ENCODE measurements at regions not wholly inside any gene's neighbourhood (a gene's known extent, or its start where the extent isn't known, plus 50 kb on each side); places are given as distances from the start of the nearest gene placed in this dataset.
"Not testable (repeated sequence)": the region's sequence is repeated elsewhere in the genome, so short reads cannot be mapped to it uniquely, and the experiment has no call there.

DNA sequence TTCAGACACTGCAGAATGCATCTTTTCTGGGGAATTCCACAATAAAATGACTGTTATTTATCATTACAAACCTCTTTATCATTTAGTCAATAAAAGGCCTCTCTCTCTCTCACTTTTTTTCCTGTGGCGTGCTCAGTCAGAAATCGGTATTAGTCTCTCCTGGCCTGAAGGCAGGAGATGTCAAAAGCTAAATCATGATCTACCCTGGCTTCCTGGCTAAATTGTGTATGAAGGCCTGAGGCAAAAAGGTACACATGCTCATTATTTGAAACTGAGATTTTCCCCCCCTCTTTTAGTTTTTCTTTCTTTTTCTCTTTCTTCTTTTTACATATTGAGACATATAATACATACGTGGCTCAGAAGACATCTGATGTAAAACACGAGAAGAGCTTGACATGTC, 375.0 kb upstream of the SLC35B3 start:
- Histone ChIP-seq H3K4me1 (ENCODE audit: control insufficient read depth in 2 of 2, insufficient read depth in 2 of 2, low read length in 2 of 2) (no peaks in the 10 kb centered on the region), H3K36me3 (ENCODE audit: control insufficient read depth in 2 of 3, insufficient read depth in 3 of 3, low read length in 3 of 3) (no peaks in the 10 kb centered on the region), H3K27ac (ENCODE audit: low read depth, low read length) (no peak overlapping the region), H3K27me3 (ENCODE audit: control insufficient read depth in 2 of 2, insufficient read depth in 2 of 2, low read length in 2 of 2) (no peaks in the 10 kb centered on the region), H3K9me3 (ENCODE audit: control insufficient read depth in 2 of 3, low read length in 3 of 3) (no peaks in the 10 kb centered on the region), H3K4me3 (ENCODE audit: low read length) (no peak overlapping the region)
- ChIA-PET POLR2A (no interaction called here), CTCF (no interaction called here)
- no peak for ATAC-seq
- Mint-ChIP-seq H3K4me1 (no peaks in the 10 kb centered on the region), H3K27me3 (no peaks in the 10 kb centered on the region), H3K9me3 (peaks cover 0 to 18% (median 3%) of the 10 kb centered on the region in 11 donors), H3K27ac (no peak overlapping the region), H3K4me3 (no peak overlapping the region), H3K36me3 (no peaks in the 10 kb centered on the region)
- DNase-seq, result no peak
- intact Hi-C loops (cut with micrococcal nuclease), result no loop called here

DNA sequence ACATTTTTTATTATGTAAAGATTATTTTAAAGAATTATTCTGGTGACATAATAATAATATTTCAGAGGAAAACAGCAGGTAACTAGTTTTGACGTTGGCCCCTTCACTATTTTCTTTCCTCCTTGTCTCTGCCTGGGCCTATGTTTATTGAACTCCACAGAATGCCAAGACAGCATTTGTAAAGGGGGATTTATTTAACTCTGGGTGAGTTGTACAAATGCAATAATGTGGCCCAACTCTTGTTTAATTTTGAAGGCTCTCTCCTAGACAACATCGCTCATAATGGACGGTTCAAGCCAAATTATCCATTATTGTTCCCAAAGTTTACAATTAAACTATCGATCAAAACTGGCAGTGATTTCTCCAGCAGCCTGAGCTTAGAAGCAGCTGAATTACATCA, 374.3 kb upstream of the SLC35B3 start:
- no peaks in the 10 kb centered on the region for H3K9me3 ChIP-seq (ENCODE audit: control insufficient read depth in 2 of 3, low read length in 3 of 3)
- no peak overlapping the region for H3K27ac ChIP-seq (ENCODE audit: low read depth, low read length)
- ChIA-PET POLR2A (no interaction called here), CTCF (no interaction called here)
- H3K27ac Mint-ChIP-seq, result no peak overlapping the region
- ATAC-seq, result no peak
- intact Hi-C loops (cut with micrococcal nuclease), result no loop called here
- H3K4me3 Mint-ChIP-seq, result no peak overlapping the region
- H3K36me3 ChIP-seq (ENCODE audit: control insufficient read depth in 2 of 3, insufficient read depth in 3 of 3, low read length in 3 of 3), result no peaks in the 10 kb centered on the region
- H3K4me1 ChIP-seq (ENCODE audit: control insufficient read depth in 2 of 2, insufficient read depth in 2 of 2, low read length in 2 of 2), result no peaks in the 10 kb centered on the region
- no peaks in the 10 kb centered on the region for H3K4me1 Mint-ChIP-seq
- peaks cover 0 to 20% (median 3%) of the 10 kb centered on the region in 11 donors for H3K9me3 Mint-ChIP-seq
- DNase-seq, result no peak
- H3K4me3 ChIP-seq (ENCODE audit: low read length), result no peak overlapping the region
- H3K27me3 Mint-ChIP-seq, result no peaks in the 10 kb centered on the region
- H3K36me3 Mint-ChIP-seq, result no peaks in the 10 kb centered on the region
- no peaks in the 10 kb centered on the region for H3K27me3 ChIP-seq (ENCODE audit: control insufficient read depth in 2 of 2, insufficient read depth in 2 of 2, low read length in 2 of 2)

DNA sequence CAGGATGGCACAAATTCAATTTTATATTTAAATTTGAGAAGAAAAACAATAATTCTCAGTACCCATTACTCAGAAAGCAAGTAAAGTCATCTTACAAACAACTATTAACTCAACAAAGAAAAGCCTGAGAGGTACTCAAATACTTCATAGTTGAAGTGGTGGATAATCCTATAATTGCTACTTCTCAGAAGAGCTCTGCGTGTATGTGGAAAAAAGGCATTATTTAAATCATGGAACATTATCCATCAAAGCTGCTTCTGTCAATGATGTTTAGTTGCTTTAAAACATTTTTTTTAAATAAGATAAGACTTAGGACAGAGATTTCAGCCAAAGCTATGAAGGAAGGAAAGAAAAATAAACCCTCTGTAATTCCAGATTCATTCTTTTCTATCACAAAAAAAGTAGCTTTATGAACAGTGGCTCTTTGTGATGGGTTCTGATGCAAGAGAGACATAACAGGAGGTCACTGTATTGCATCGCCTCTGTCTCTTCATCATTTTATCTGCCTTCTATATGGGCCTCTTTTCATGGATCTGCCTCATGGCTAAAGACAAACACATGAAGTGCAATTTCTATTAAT, 367.9 kb upstream of the SLC35B3 start:
- no peaks in the 10 kb centered on the region for H3K27me3 ChIP-seq (ENCODE audit: control insufficient read depth in 2 of 2, insufficient read depth in 2 of 2, low read length in 2 of 2)
- H3K4me1 ChIP-seq (ENCODE audit: control insufficient read depth in 2 of 2, insufficient read depth in 2 of 2, low read length in 2 of 2), result no peaks in the 10 kb centered on the region
- CTCF ChIA-PET, result no interaction called here
- no peak overlapping the region for H3K27ac ChIP-seq (ENCODE audit: low read depth, low read length)
- no peaks in the 10 kb centered on the region for H3K9me3 ChIP-seq (ENCODE audit: control insufficient read depth in 2 of 3, low read length in 3 of 3)
- H3K36me3 ChIP-seq (ENCODE audit: control insufficient read depth in 2 of 3, insufficient read depth in 3 of 3, low read length in 3 of 3), result no peaks in the 10 kb centered on the region
- POLR2A ChIA-PET, result no interaction called here
- Mint-ChIP-seq H3K36me3 (peaks cover 0 to 4% (median 0%) of the 10 kb centered on the region in 5 donors), H3K27me3 (no peaks in the 10 kb centered on the region), H3K27ac (no peak overlapping the region), H3K4me3 (no peak overlapping the region), H3K9me3 (peaks cover 3 to 30% (median 9%) of the 10 kb centered on the region in 11 donors), H3K4me1 (no peaks in the 10 kb centered on the region)
- no peak for DNase-seq
- intact Hi-C loops (cut with micrococcal nuclease), result no loop called here
- no peak overlapping the region for H3K4me3 ChIP-seq (ENCODE audit: low read length)
- ATAC-seq, result no peak

DNA sequence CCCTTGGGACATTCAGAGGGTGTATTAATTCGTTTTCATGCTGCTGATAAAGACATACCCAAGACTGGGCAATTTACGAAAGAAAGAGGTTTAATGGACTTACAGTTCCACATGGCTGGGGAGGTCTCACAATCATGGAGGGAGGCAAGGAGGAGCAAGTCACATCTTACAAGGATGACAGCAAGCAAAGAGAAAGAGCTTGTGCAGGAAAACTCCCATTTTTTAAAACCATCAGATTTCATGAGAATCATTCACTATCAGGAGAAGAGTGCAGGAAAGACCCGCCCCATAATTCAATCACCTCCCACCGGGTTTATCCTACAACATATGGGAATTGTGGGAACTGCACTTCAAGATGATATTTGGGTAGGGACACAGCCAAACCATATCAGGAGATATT, 367.1 kb upstream of the SLC35B3 start:
- H3K4me3 Mint-ChIP-seq; DNase-seq; H3K4me1 ChIP-seq (ENCODE audit: control insufficient read depth in 2 of 2, insufficient read depth in 2 of 2, low read length in 2 of 2); ATAC-seq; H3K36me3 Mint-ChIP-seq; H3K27me3 Mint-ChIP-seq; H3K4me1 Mint-ChIP-seq; POLR2A ChIA-PET; H3K27ac ChIP-seq (ENCODE audit: low read depth, low read length); H3K9me3 ChIP-seq (ENCODE audit: control insufficient read depth in 2 of 3, low read length in 3 of 3); CTCF ChIA-PET; H3K4me3 ChIP-seq (ENCODE audit: low read length); H3K27ac Mint-ChIP-seq; H3K36me3 ChIP-seq (ENCODE audit: control insufficient read depth in 2 of 3, insufficient read depth in 3 of 3, low read length in 3 of 3); H3K27me3 ChIP-seq (ENCODE audit: control insufficient read depth in 2 of 2, insufficient read depth in 2 of 2, low read length in 2 of 2); intact Hi-C loops (cut with micrococcal nuclease): not testable (repeated sequence)
- H3K9me3 Mint-ChIP-seq, result peaks cover 3 to 30% (median 8%) of the 10 kb centered on the region in 11 donors

DNA sequence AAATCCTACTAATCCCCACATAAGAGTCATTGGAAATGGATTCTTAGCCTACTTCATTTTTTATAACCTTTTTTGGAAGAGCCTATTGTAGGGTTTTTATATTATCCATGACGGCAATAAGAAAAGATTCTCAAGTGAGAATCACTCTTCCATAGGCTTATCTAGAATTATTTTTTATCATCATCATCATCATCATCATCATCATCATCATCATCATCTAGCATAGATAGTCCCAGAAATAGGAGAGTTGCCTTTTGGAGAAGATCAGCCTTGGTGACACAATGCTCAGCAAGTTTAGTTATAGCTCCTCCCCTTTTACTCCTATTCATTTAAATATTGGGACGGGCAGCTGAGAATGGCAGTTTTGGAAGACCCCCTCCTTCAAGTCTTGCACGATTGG, 359.1 kb upstream of the SLC35B3 start:
- POLR2A ChIA-PET, result no interaction called here
- no peak for ATAC-seq
- intact Hi-C loops (cut with micrococcal nuclease), result no loop called here

DNA sequence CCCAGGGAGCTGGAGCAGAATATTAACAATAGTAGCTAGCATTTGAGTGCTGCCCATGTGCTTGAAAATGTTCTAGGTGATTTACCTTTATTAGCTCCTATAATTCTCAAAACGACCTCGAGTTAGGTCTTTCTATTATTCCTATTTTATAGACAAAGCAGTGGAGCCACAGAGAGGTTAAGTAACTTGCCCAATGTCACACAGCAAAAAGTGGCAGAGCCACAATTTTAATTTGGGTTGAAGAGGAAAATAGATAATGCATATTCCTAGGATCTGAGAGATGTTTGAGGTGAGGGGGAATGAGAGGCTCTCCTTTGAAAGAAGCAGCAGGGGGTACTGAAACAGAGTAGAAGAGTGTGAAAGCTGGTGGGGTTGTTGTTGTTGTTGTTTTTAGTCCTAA, 354.5 kb upstream of the SLC35B3 start:
- no peak for DNase-seq
- Histone ChIP-seq H3K4me1 (ENCODE audit: control insufficient read depth in 2 of 2, insufficient read depth in 2 of 2, low read length in 2 of 2) (no peaks in the 10 kb centered on the region), H3K4me3 (ENCODE audit: low read length) (no peak overlapping the region), H3K36me3 (ENCODE audit: control insufficient read depth in 2 of 3, insufficient read depth in 3 of 3, low read length in 3 of 3) (no peaks in the 10 kb centered on the region), H3K27ac (ENCODE audit: low read depth, low read length) (no peak overlapping the region), H3K27me3 (ENCODE audit: control insufficient read depth in 2 of 2, insufficient read depth in 2 of 2, low read length in 2 of 2) (no peaks in the 10 kb centered on the region), H3K9me3 (ENCODE audit: control insufficient read depth in 2 of 3, low read length in 3 of 3) (no peaks in the 10 kb centered on the region)
- no peaks in the 10 kb centered on the region for H3K36me3 Mint-ChIP-seq
- intact Hi-C loops (cut with micrococcal nuclease), result no loop called here
- H3K9me3 Mint-ChIP-seq, result peaks cover 0 to 29% (median 3%) of the 10 kb centered on the region in 11 donors
- ChIA-PET POLR2A (no interaction called here), CTCF (no interaction called here)
- H3K27me3 Mint-ChIP-seq, result no peaks in the 10 kb centered on the region
- no peak overlapping the region for H3K27ac Mint-ChIP-seq
- ATAC-seq, result no peak
- no peak overlapping the region for H3K4me3 Mint-ChIP-seq
- no peaks in the 10 kb centered on the region for H3K4me1 Mint-ChIP-seq

More for the DNA sequence above, 359.1 kb upstream of the SLC35B3 start:
- Histone ChIP-seq H3K9me3 (ENCODE audit: control insufficient read depth in 2 of 3, low read length in 3 of 3) (no peaks in the 10 kb centered on the region), H3K27ac (ENCODE audit: low read depth, low read length) (no peak overlapping the region), H3K4me3 (ENCODE audit: low read length) (no peak overlapping the region), H3K27me3 (ENCODE audit: control insufficient read depth in 2 of 2, insufficient read depth in 2 of 2, low read length in 2 of 2) (no peaks in the 10 kb centered on the region), H3K4me1 (ENCODE audit: control insufficient read depth in 2 of 2, insufficient read depth in 2 of 2, low read length in 2 of 2) (no peaks in the 10 kb centered on the region), H3K36me3 (ENCODE audit: control insufficient read depth in 2 of 3, insufficient read depth in 3 of 3, low read length in 3 of 3) (no peaks in the 10 kb centered on the region)
- H3K36me3 Mint-ChIP-seq, result no peaks in the 10 kb centered on the region
- CTCF ChIA-PET, result no interaction called here
- no peaks in the 10 kb centered on the region for H3K27me3 Mint-ChIP-seq
- peaks cover 0 to 32% (median 3%) of the 10 kb centered on the region in 11 donors for H3K9me3 Mint-ChIP-seq
- no peak overlapping the region for H3K27ac Mint-ChIP-seq
- H3K4me3 Mint-ChIP-seq, result no peak overlapping the region
- DNase-seq, result no peak
- H3K4me1 Mint-ChIP-seq, result peaks cover 0 to 2% (median 0%) of the 10 kb centered on the region in 7 donors

DNA sequence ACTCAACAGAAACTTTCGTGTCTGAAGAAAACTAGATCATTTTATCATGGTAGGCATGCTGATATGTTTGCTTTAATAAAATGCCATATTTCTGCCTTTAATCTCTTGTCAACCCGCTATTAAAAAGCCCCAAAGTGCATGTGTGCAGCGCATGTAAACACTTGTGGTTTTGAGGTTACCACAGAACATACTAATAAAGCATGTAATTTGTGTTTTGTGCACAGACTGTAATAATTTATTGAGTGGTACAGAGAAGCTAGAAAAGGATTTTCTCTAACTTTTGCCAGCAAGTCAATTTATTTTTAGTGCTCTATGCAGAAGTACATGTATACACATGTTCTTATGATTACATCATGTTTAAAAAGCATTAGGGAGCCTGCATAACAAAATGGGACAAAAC, 349.9 kb upstream of the SLC35B3 start:
- Mint-ChIP-seq H3K4me3 (no peak overlapping the region), H3K9me3 (peaks cover 0 to 20% (median 5%) of the 10 kb centered on the region in 11 donors), H3K4me1 (no peaks in the 10 kb centered on the region), H3K27me3 (peaks cover 0 to 4% (median 0%) of the 10 kb centered on the region in 5 donors), H3K27ac (no peak overlapping the region), H3K36me3 (no peaks in the 10 kb centered on the region)
- ChIA-PET POLR2A (no interaction called here), CTCF (no interaction called here)
- Histone ChIP-seq H3K27me3 (ENCODE audit: control insufficient read depth in 2 of 2, insufficient read depth in 2 of 2, low read length in 2 of 2) (no peaks in the 10 kb centered on the region), H3K9me3 (ENCODE audit: control insufficient read depth in 2 of 3, low read length in 3 of 3) (no peaks in the 10 kb centered on the region), H3K4me1 (ENCODE audit: control insufficient read depth in 2 of 2, insufficient read depth in 2 of 2, low read length in 2 of 2) (no peaks in the 10 kb centered on the region), H3K4me3 (ENCODE audit: low read length) (no peak overlapping the region), H3K27ac (ENCODE audit: low read depth, low read length) (no peak overlapping the region), H3K36me3 (ENCODE audit: control insufficient read depth in 2 of 3, insufficient read depth in 3 of 3, low read length in 3 of 3) (no peaks in the 10 kb centered on the region)
- ATAC-seq (no peak), DNase-seq (no peak)
- intact Hi-C loops (cut with micrococcal nuclease), result no loop called here
